ENCODE measurements at regions not wholly inside any gene's neighbourhood (a gene's known extent, or its start where the extent isn't known, plus 50 kb on each side); places are given as distances from the start of the nearest gene placed in this dataset.

DNA sequence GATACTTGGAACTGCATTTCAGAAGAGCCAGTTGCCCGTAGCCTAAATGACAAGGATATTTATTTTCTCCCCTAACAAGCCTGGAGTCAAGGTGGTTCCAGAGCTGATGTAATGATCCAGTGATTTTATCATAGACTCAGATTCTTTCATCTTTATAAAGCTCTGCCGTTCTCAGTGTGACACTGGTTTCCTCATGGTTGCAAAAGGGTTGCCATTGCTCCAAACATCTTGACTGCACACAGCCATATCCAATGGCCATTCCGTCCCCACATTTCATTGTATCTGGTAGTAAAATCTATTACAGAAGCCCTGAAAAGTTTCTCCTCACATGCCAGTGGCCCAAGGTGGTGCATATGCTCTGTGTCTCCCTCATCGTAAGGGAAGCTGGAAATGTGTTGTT is 63.1 kb upstream of the SDK2 start:
- TF ChIP-seq ZNF274 (IDR thresholded peaks at IDR 0.05; ENCODE audit: low read depth, low read length) (no peak), EZH2phosphoT487 (IDR thresholded peaks at IDR 0.05; ENCODE audit: borderline replicate concordance) (no peak), POLR2AphosphoS5 (IDR thresholded peaks at IDR 0.05; ENCODE audit: low read depth, low read length) (no peak), FOSL1 (IDR thresholded peaks at IDR 0.05; ENCODE audit: low read depth) (no peak), JUND (IDR thresholded peaks at IDR 0.05) (no peak)
- TF ChIP-seq, protein P1, sequence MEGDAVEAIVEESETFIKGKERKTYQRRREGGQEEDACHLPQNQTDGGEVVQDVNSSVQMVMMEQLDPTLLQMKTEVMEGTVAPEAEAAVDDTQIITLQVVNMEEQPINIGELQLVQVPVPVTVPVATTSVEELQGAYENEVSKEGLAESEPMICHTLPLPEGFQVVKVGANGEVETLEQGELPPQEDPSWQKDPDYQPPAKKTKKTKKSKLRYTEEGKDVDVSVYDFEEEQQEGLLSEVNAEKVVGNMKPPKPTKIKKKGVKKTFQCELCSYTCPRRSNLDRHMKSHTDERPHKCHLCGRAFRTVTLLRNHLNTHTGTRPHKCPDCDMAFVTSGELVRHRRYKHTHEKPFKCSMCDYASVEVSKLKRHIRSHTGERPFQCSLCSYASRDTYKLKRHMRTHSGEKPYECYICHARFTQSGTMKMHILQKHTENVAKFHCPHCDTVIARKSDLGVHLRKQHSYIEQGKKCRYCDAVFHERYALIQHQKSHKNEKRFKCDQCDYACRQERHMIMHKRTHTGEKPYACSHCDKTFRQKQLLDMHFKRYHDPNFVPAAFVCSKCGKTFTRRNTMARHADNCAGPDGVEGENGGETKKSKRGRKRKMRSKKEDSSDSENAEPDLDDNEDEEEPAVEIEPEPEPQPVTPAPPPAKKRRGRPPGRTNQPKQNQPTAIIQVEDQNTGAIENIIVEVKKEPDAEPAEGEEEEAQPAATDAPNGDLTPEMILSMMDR (IDR thresholded peaks at IDR 0.05 in 2 of 3, conservative IDR thresholded peaks at IDR 0.05 in 1 of 3; ENCODE audit: borderline replicate concordance in 1 of 3, insufficient read depth in 1 of 3, low read depth in 2 of 3, low read length in 2 of 3), result no peak
- TF ChIP-seq, protein P2, sequence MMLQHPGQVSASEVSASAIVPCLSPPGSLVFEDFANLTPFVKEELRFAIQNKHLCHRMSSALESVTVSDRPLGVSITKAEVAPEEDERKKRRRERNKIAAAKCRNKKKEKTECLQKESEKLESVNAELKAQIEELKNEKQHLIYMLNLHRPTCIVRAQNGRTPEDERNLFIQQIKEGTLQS (IDR thresholded peaks at IDR 0.05), result no peak

All from HCT116 (cell line).